ENCODE measurements at regions not wholly inside any gene's neighbourhood (a gene's known extent, or its start where the extent isn't known, plus 50 kb on each side); places are given as distances from the start of the nearest gene placed in this dataset.

DNA sequence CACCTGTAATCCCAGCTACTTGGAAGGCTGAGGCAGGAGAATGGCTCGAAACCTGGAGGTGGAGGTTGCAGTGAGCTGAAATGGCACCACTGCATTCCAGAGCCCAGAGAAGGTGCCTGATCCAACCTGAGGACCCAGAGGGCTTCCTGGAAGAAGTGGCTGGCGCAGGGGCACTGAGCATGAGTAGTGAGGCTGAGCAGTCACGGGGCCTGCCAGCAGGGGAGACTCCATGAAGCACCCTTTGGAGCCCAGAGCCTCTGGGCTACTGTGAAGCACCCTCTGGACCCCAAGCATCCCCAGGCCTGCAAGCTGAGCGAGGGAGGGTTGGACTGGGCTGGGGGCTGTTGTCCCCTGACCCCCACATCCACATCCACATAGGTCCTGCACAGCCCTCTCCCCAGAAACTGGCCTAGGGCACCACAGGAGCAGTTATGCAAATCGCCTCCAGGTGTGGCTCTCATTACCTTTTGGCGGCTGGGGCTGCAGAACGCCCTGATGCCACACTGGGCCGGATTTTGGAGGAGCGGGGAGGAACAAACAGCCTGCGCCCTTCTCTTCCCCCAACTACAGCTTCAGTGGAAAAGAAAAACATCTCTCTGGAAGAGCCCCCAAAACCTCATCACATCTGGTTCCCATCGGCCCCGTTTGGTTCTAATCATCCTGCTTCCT, 78.2 kb upstream of the TARDBP start:
- Mint-ChIP-seq H3K27me3 (ENCODE audit: insufficient read depth) (peaks cover 2% of the 10 kb centered on the region), H3K27ac (no peak overlapping the region), H3K36me3 (ENCODE audit: low read depth) (no peaks in the 10 kb centered on the region), H3K4me3 (no peak overlapping the region), H3K9me3 (peaks cover 3% of the 10 kb centered on the region), H3K4me1 (peaks cover 4% of the 10 kb centered on the region)
- TF ChIP-seq, protein P1, sequence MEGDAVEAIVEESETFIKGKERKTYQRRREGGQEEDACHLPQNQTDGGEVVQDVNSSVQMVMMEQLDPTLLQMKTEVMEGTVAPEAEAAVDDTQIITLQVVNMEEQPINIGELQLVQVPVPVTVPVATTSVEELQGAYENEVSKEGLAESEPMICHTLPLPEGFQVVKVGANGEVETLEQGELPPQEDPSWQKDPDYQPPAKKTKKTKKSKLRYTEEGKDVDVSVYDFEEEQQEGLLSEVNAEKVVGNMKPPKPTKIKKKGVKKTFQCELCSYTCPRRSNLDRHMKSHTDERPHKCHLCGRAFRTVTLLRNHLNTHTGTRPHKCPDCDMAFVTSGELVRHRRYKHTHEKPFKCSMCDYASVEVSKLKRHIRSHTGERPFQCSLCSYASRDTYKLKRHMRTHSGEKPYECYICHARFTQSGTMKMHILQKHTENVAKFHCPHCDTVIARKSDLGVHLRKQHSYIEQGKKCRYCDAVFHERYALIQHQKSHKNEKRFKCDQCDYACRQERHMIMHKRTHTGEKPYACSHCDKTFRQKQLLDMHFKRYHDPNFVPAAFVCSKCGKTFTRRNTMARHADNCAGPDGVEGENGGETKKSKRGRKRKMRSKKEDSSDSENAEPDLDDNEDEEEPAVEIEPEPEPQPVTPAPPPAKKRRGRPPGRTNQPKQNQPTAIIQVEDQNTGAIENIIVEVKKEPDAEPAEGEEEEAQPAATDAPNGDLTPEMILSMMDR (conservative IDR thresholded peaks at IDR 0.05), result no peak
- 82 to 90% methylated on average over 5 to 12 of the region's 12 CpGs for WGBS, 2 experiments (ENCODE audit: insufficient coverage in 1 of 2, insufficient read length in 1 of 2)
- no peaks in the 10 kb centered on the region for H3K36me3 ChIP-seq (ENCODE audit: control insufficient read depth, insufficient read depth, low read length)
- no peak overlapping the region for H3K9ac ChIP-seq (ENCODE audit: extremely low read depth, low read length, poor library complexity, severe bottlenecking)
- no peak overlapping the region for H3K27ac ChIP-seq (ENCODE audit: low read depth, low read length)
- H3K9me3 ChIP-seq (ENCODE audit: control insufficient read depth, low read length), result no peaks in the 10 kb centered on the region
- DNase-seq, result peak; percentile 50
- H3K4me1 ChIP-seq (ENCODE audit: control insufficient read depth, insufficient read depth, low read length), result no peaks in the 10 kb centered on the region
- H3K27me3 ChIP-seq (ENCODE audit: control insufficient read depth, insufficient read depth, low read length, poor library complexity, severe bottlenecking), result no peaks in the 10 kb centered on the region
- H3K4me3 ChIP-seq (ENCODE audit: low read length), result no peak overlapping the region

DNA sequence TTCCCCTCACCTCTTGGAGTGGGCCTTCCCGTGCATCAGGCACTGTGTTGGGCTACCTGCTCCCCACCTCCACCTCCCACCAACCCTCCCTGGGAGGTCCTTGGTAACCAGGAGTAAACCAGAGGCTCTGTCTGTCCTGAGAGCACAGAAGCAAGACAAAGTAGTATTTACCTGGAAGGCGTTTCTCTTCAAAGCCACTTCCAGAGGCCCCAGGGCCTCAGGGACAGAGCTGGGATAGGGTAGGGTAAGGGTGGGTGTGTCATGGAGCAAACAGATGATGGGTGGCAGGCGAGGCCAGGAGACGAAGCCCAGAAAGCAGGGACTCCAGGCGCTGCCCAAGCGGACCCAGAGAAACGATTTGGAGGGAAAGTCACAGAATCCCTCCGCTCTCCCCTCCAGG, 77.2 kb upstream of the TARDBP start:
- whole genome bisulfite sequencing, 2 experiments (ENCODE audit: insufficient coverage in 1 of 2, insufficient read length in 1 of 2), result 86 to 92% methylated on average over 7 to 8 of the region's 8 CpGs
- no peak overlapping the region for H3K27ac ChIP-seq (ENCODE audit: low read depth, low read length)
- H3K27ac Mint-ChIP-seq, result no peak overlapping the region
- peaks cover 4% of the 10 kb centered on the region for H3K4me1 Mint-ChIP-seq
- no peak overlapping the region for H3K4me3 ChIP-seq (ENCODE audit: low read length)
- no peaks in the 10 kb centered on the region for H3K27me3 ChIP-seq (ENCODE audit: control insufficient read depth, insufficient read depth, low read length, poor library complexity, severe bottlenecking)
- no peaks in the 10 kb centered on the region for H3K4me1 ChIP-seq (ENCODE audit: control insufficient read depth, insufficient read depth, low read length)
- no peaks in the 10 kb centered on the region for H3K9me3 Mint-ChIP-seq
- peak; percentile 49 for DNase-seq
- H3K4me3 Mint-ChIP-seq, result no peak overlapping the region
- no peaks in the 10 kb centered on the region for H3K36me3 Mint-ChIP-seq (ENCODE audit: low read depth)
- H3K36me3 ChIP-seq (ENCODE audit: control insufficient read depth, insufficient read depth, low read length), result no peaks in the 10 kb centered on the region
- TF ChIP-seq, protein P1 (conservative IDR thresholded peaks at IDR 0.05), result no peak
- H3K9ac ChIP-seq (ENCODE audit: extremely low read depth, low read length, poor library complexity, severe bottlenecking), result no peak overlapping the region
- H3K27me3 Mint-ChIP-seq (ENCODE audit: insufficient read depth), result no peaks in the 10 kb centered on the region
- H3K9me3 ChIP-seq (ENCODE audit: control insufficient read depth, low read length), result no peaks in the 10 kb centered on the region

DNA sequence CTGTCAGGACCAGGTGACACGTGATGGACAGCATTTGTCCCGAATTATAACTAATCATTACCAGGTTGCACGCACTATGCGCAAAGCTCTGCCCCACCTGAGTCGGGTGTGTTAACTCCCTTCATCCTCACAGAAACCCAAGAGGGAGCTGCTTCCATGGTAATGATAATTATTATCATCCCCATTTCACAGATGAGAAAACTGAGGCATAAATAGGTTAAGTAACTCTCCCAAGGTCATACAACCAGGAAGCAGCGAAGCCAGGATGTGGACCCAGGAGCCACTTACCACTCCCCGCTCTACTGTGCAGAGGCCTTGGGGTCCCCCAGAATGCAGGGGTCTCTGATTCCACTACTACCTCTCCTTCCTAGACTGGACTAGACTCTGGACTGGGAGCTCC, 76.7 kb upstream of the TARDBP start:
- Histone ChIP-seq H3K9me3 (ENCODE audit: control insufficient read depth, low read length) (no peaks in the 10 kb centered on the region), H3K27ac (ENCODE audit: low read depth, low read length) (no peak overlapping the region), H3K4me3 (ENCODE audit: low read length) (no peak overlapping the region), H3K4me1 (ENCODE audit: control insufficient read depth, insufficient read depth, low read length) (no peaks in the 10 kb centered on the region), H3K36me3 (ENCODE audit: control insufficient read depth, insufficient read depth, low read length) (no peaks in the 10 kb centered on the region), H3K27me3 (ENCODE audit: control insufficient read depth, insufficient read depth, low read length, poor library complexity, severe bottlenecking) (no peaks in the 10 kb centered on the region), H3K9ac (ENCODE audit: extremely low read depth, low read length, poor library complexity, severe bottlenecking) (no peak overlapping the region)
- Mint-ChIP-seq H3K36me3 (ENCODE audit: low read depth) (no peaks in the 10 kb centered on the region), H3K4me1 (peaks cover 4% of the 10 kb centered on the region), H3K9me3 (no peaks in the 10 kb centered on the region), H3K27me3 (ENCODE audit: insufficient read depth) (no peaks in the 10 kb centered on the region), H3K27ac (no peak overlapping the region), H3K4me3 (no peak overlapping the region)
- no peak for DNase-seq
- 88 to 93% methylated on average over 6 to 7 of the region's 7 CpGs for WGBS, 2 experiments (ENCODE audit: insufficient coverage in 1 of 2, insufficient read length in 1 of 2)
- TF ChIP-seq, protein P1 (conservative IDR thresholded peaks at IDR 0.05), result no peak

Measured in endodermal cell (in vitro differentiated cells).